ENCODE measurements at regions not wholly inside any gene's neighbourhood (a gene's known extent, or its start where the extent isn't known, plus 50 kb on each side); places are given as distances from the start of the nearest gene placed in this dataset.

GRCh38 chr11:45450189-45450588 lies 164.0 kb upstream of the SYT13 start:
- Histone ChIP-seq H3K9me2 (ENCODE audit: insufficient read depth) (no peaks in the 10 kb centered on the region), H3K27me3 (ENCODE audit: insufficient read depth, low read depth) (peaks cover 58% of the 10 kb centered on the region), H4K20me1 (ENCODE audit: insufficient read depth) (no peaks in the 10 kb centered on the region), H3K4me1 (replicated peaks; ENCODE audit: insufficient read depth) (no peaks in the 10 kb centered on the region), H3K36me3 (ENCODE audit: low read depth) (no peaks in the 10 kb centered on the region), H3K4me3 (no peak overlapping the region), H3K9me3 (ENCODE audit: insufficient read depth, low read depth) (no peaks in the 10 kb centered on the region), H3K27ac (no peak overlapping the region), H3K79me2 (ENCODE audit: low read depth) (no peaks in the 10 kb centered on the region), H3K4me2 (no peak overlapping the region), H3F3A (ENCODE audit: insufficient read depth, low read depth) (no peaks in the 10 kb centered on the region), H2AFZ (no peak overlapping the region)
- TF ChIP-seq EZH2 (IDR thresholded peaks at IDR 0.05; ENCODE audit: low read depth), result no peak
- TF ChIP-seq CTCF (conservative IDR thresholded peaks at IDR 0.05), result no peak
- no TSS peak for BruUV-seq (replicated peaks)
- ChIA-PET POLR2A (ENCODE audit: unreplicated experiment) (no interaction called here), CTCF (no interaction called here)
- DNase-seq, result no peak
- intact Hi-C loops (cut with micrococcal nuclease; ENCODE audit: unreplicated experiment), result no loop called here

GRCh38 chr11:45449036-45449601 lies 163.0 kb upstream of the SYT13 start:
- Histone ChIP-seq H3K4me2 (no peak overlapping the region), H3K79me2 (ENCODE audit: low read depth) (no peaks in the 10 kb centered on the region), H3K9me2 (ENCODE audit: insufficient read depth) (no peaks in the 10 kb centered on the region), H3K9me3 (ENCODE audit: insufficient read depth, low read depth) (no peaks in the 10 kb centered on the region), H3K4me1 (replicated peaks; ENCODE audit: insufficient read depth) (no peaks in the 10 kb centered on the region), H3K36me3 (ENCODE audit: low read depth) (no peaks in the 10 kb centered on the region), H3F3A (ENCODE audit: insufficient read depth, low read depth) (no peaks in the 10 kb centered on the region), H3K27ac (no peak overlapping the region), H4K20me1 (ENCODE audit: insufficient read depth) (no peaks in the 10 kb centered on the region), H3K4me3 (no peak overlapping the region), H3K27me3 (ENCODE audit: insufficient read depth, low read depth) (peaks cover 68% of the 10 kb centered on the region), H2AFZ (no peak overlapping the region)
- ChIA-PET CTCF (no interaction called here), POLR2A (ENCODE audit: unreplicated experiment) (no interaction called here)
- DNase-seq, result no peak
- TF ChIP-seq CTCF (conservative IDR thresholded peaks at IDR 0.05) (no peak), EZH2 (IDR thresholded peaks at IDR 0.05; ENCODE audit: low read depth) (no peak)
- no TSS peak for BruUV-seq (replicated peaks)
- intact Hi-C loops (cut with micrococcal nuclease; ENCODE audit: unreplicated experiment), result no loop called here

GRCh38 chr11:45448561-45448960 lies 162.4 kb upstream of the SYT13 start:
- no peaks in the 10 kb centered on the region for H3K4me1 ChIP-seq (replicated peaks; ENCODE audit: insufficient read depth)
- BruUV-seq (replicated peaks), result no TSS peak
- no peaks in the 10 kb centered on the region for H3K36me3 ChIP-seq (ENCODE audit: low read depth)
- ChIA-PET POLR2A (ENCODE audit: unreplicated experiment) (no interaction called here), CTCF (no interaction called here)
- no peaks in the 10 kb centered on the region for H4K20me1 ChIP-seq (ENCODE audit: insufficient read depth)
- H3K9me3 ChIP-seq (ENCODE audit: insufficient read depth, low read depth), result no peaks in the 10 kb centered on the region
- no peak for TF ChIP-seq CTCF (conservative IDR thresholded peaks at IDR 0.05)
- TF ChIP-seq EZH2 (IDR thresholded peaks at IDR 0.05; ENCODE audit: low read depth), result no peak
- H3K9me2 ChIP-seq (ENCODE audit: insufficient read depth), result no peaks in the 10 kb centered on the region
- H3K27ac ChIP-seq, result no peak overlapping the region
- no peaks in the 10 kb centered on the region for H3F3A ChIP-seq (ENCODE audit: insufficient read depth, low read depth)
- no peak for DNase-seq
- intact Hi-C loops (cut with micrococcal nuclease; ENCODE audit: unreplicated experiment), result no loop called here
- H3K79me2 ChIP-seq (ENCODE audit: low read depth), result no peaks in the 10 kb centered on the region
- no peak overlapping the region for H3K4me2 ChIP-seq
- H2AFZ ChIP-seq, result no peak overlapping the region
- H3K4me3 ChIP-seq, result no peak overlapping the region
- H3K27me3 ChIP-seq (ENCODE audit: insufficient read depth, low read depth), result peaks cover 74% of the 10 kb centered on the region

Data from PC-9 (cell line).